ENCODE measurements at regions not wholly inside any gene's neighbourhood (a gene's known extent, or its start where the extent isn't known, plus 50 kb on each side); places are given as distances from the start of the nearest gene placed in this dataset.
A peak's percentile ranks its signal among the peaks of the same experiment; 100 is the strongest.
"Not testable (repeated sequence)": the region's sequence is repeated elsewhere in the genome, so short reads cannot be mapped to it uniquely, and the experiment has no call there.

- no peak for DNase-seq
These were observed 653.3 kb upstream of the PFKP start for GRCh38 chr10:2414039-2414438.

GRCh38 chr10:2410049-2410448, 657.3 kb upstream of the PFKP start:
- DNase-seq = no peak

GRCh38 chr10:2401459-2401858, 664.1 kb upstream of the ADARB2 start:
- DNase-seq = no peak

GRCh38 chr10:2399482-2399881, 662.2 kb upstream of the ADARB2 start:
- DNase-seq = no peak

- DNase-seq = peak; percentile 77
These were observed 655.0 kb upstream of the ADARB2 start for GRCh38 chr10:2392145-2392812.

- no peak for DNase-seq
These were observed 650.3 kb upstream of the ADARB2 start for GRCh38 chr10:2387672-2388071.

GRCh38 chr10:2387261-2387660, 649.9 kb upstream of the ADARB2 start:
- DNase-seq = no peak

GRCh38 chr10:2380218-2380617, 642.9 kb upstream of the ADARB2 start:
- DNase-seq = no peak

- DNase-seq = no peak
These were observed 629.8 kb upstream of the ADARB2 start for GRCh38 chr10:2367083-2367482.

GRCh38 chr10:2366264-2366931, 629.1 kb upstream of the ADARB2 start:
- DNase-seq = no peak

- DNase-seq = no peak
These were observed 625.0 kb upstream of the ADARB2 start for GRCh38 chr10:2362331-2362730.

GRCh38 chr10:2358586-2358985, 621.3 kb upstream of the ADARB2 start:
- no peak for DNase-seq

GRCh38 chr10:2356670-2357069, 619.3 kb upstream of the ADARB2 start:
- no peak for DNase-seq

GRCh38 chr10:2351566-2351965, 614.2 kb upstream of the ADARB2 start:
- DNase-seq = no peak

GRCh38 chr10:2342206-2342605, 604.9 kb upstream of the ADARB2 start:
- DNase-seq = no peak

- no peak for DNase-seq
These were observed 603.7 kb upstream of the ADARB2 start for GRCh38 chr10:2340831-2341647.

GRCh38 chr10:2335626-2336025, 598.3 kb upstream of the ADARB2 start:
- no peak for DNase-seq

- no peak for DNase-seq
These were observed 597.2 kb upstream of the ADARB2 start for GRCh38 chr10:2334575-2334974.

GRCh38 chr10:2329082-2329481, 591.8 kb upstream of the ADARB2 start:
- no peak for DNase-seq

GRCh38 chr10:2326411-2326810, 589.1 kb upstream of the ADARB2 start:
- no peak for DNase-seq

- DNase-seq = not testable (repeated sequence)
These were observed 577.7 kb upstream of the ADARB2 start for GRCh38 chr10:2315045-2315485.

- DNase-seq = no peak
These were observed 568.8 kb upstream of the ADARB2 start for GRCh38 chr10:2306081-2306480.

- DNase-seq = no peak
These were observed 565.8 kb upstream of the ADARB2 start for GRCh38 chr10:2303169-2303568.

GRCh38 chr10:2301227-2301626, 563.9 kb upstream of the ADARB2 start:
- DNase-seq = no peak

Measured in NCI-H187 treated with DMSO at 0.1 percent for 48 hours (cell line).